NB4 (cell line): ENCODE measurements at regions not wholly inside any gene's neighbourhood (a gene's known extent, or its start where the extent isn't known, plus 50 kb on each side); places are given as distances from the start of the nearest gene placed in this dataset.

Experiments
- DNase-seq: peaks from one replicate; pipeline ENCODE4 v3.0.0; 2010; ENCODE audit warnings: low read depth
- H3K4me3 ChIP-seq: one replicate; pipeline ENCODE4 v1.5.1; 2011; ENCODE audit warnings: mild to moderate bottlenecking, low read depth, low read length, moderate library complexity
- MYC ChIP-seq: IDR thresholded peaks from 2 replicates; pipeline ENCODE4 v1.6.1; 2011; ENCODE audit warnings: low read depth, low read length
- POLR2A ChIP-seq: IDR thresholded peaks from 2 replicates; pipeline ENCODE4 v1.6.1; 2011; ENCODE audit warnings: mild to moderate bottlenecking; ENCODE audit not compliant: insufficient read length; ENCODE audit errors: extremely low read depth
- TF ChIP-seq, protein P1 (sequence below): IDR thresholded peaks from one replicate; pipeline ENCODE4 v1.5.1; 2012; ENCODE audit warnings: low read depth, low read length
- TF ChIP-seq, protein P2 (sequence below): IDR thresholded peaks from 2 replicates; pipeline ENCODE4 v1.6.1; 2011; ENCODE audit warnings: low read depth, low read length

DNA sequence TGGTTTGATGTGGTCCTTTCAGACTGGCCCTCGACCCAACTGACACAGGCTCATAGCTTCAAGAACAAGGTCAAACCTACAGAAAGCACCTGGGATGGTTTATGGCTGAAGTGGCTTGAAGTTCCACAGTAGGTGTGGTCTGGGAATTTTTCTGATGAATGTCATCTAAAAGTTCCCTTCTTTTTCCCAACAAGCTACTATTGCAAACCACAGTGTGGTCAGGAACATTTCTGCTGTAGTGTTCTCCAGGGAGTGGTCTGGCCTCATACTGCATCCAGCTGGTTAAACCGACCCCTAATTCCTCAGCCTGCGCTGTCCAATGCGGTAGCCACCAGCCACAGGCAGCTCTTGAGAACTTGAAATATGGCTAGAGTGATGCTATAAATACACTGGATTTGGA lies 92.7 kb downstream of the FAM124B start:
- TF ChIP-seq, protein P1, sequence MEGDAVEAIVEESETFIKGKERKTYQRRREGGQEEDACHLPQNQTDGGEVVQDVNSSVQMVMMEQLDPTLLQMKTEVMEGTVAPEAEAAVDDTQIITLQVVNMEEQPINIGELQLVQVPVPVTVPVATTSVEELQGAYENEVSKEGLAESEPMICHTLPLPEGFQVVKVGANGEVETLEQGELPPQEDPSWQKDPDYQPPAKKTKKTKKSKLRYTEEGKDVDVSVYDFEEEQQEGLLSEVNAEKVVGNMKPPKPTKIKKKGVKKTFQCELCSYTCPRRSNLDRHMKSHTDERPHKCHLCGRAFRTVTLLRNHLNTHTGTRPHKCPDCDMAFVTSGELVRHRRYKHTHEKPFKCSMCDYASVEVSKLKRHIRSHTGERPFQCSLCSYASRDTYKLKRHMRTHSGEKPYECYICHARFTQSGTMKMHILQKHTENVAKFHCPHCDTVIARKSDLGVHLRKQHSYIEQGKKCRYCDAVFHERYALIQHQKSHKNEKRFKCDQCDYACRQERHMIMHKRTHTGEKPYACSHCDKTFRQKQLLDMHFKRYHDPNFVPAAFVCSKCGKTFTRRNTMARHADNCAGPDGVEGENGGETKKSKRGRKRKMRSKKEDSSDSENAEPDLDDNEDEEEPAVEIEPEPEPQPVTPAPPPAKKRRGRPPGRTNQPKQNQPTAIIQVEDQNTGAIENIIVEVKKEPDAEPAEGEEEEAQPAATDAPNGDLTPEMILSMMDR, result no peak
- TF ChIP-seq MYC, result no peak
- no peak for TF ChIP-seq POLR2A
- TF ChIP-seq, protein P2, sequence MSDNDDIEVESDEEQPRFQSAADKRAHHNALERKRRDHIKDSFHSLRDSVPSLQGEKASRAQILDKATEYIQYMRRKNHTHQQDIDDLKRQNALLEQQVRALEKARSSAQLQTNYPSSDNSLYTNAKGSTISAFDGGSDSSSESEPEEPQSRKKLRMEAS, result no peak
- no peak overlapping the region for H3K4me3 ChIP-seq
- DNase-seq, result no peak

DNA sequence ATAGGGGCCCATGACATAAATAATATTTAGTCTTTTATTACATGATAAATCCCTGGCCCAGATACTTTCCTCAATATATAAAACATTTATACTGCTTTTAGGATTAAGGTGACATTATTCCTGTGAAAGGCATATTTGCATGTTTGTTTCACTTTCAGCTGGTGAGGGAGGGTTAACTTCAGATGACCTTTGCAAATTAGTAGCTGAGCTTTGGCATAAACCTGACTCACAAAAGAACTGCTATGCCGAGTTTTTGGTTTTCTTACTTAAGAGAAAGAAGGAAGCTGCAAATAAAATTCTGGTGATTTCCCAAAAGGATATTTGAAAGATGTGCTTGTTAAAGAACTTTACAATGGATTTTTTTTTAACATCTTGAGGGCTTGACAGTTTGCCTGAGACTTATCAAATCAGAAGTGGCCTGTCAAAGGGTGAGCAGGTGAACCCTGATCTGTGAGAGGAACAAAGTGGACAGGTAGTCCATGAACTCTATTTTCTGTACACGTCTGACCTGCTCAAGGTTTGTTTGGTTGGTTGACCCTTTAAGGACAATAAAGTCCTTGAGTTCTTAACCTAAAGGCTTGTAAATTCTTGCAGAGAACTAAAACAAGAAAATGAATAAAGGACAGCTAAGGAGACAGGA lies 93.5 kb downstream of the FAM124B start:
- no peak overlapping the region for H3K4me3 ChIP-seq
- TF ChIP-seq, protein P1, result no peak
- TF ChIP-seq MYC, result no peak
- TF ChIP-seq, protein P2, result no peak
- TF ChIP-seq POLR2A, result no peak
- DNase-seq, result no peak

DNA sequence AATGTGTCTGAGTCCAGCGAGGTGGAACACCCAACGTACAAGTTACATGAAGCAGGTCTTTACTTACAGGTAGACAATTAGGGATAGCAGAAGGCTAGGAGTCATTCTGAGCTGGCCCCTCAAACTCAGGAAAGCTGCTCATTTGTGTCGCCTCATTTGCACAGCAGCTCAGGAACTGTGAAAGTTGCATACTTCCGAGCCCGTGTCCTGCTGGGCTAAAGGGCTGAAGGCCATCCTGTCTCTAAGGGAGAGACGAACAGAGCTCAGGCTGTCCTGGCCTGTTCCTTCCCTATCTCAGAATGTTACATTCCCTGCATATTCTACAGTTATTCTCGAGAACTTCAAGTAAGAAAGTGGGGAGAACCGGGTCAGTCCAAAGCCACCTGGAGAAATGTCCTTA lies 99.0 kb downstream of the FAM124B start:
- no peak overlapping the region for H3K4me3 ChIP-seq
- no peak for DNase-seq
- no peak for TF ChIP-seq MYC
- TF ChIP-seq, protein P1, result no peak
- TF ChIP-seq, protein P2, result no peak
- TF ChIP-seq POLR2A, result no peak

DNA sequence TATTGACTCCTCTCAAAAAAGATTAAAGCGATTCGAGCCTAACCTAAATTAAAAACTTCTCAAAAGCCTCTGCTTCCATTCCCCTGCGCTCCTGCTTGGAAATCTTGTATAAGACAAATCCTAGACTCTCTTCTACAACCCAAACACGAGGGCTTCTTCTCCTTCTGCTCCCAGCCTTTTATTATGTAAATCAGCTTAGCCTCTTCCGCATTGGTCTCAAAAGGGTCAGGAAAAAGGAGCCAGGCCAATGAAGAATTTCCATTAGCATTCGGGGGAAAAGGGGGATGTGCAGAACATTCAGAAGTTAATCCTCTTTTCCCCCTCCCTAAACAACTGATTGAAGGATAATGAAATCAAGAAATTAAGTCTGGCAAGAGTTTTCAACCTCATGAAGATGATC lies 107.9 kb downstream of the FAM124B start:
- no peak for TF ChIP-seq POLR2A
- no peak for TF ChIP-seq MYC
- TF ChIP-seq, protein P1, result no peak
- TF ChIP-seq, protein P2, result no peak
- DNase-seq, result no peak
- no peak overlapping the region for H3K4me3 ChIP-seq

DNA sequence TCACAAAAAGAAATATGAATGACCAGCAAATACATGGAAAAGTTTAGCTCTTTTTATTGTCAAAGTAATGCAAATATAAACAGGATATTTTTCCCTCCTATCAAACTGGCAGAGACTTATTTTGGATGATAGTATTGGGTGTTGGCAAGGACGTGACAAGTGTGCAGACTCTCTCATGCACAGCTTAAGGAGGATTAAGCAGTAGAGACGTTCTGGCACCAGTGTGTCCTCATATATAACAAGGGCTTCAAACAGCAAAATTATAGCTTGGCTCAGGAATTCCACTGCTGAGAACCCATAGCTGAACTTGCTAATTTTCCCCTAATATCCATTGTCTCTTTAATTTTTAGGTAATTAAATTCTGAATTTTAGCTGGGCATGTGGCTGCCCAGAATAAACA lies 114.4 kb downstream of the FAM124B start:
- no peak for DNase-seq
- H3K4me3 ChIP-seq, result no peak overlapping the region
- TF ChIP-seq MYC (no peak), POLR2A (no peak)
- TF ChIP-seq, protein P1, result no peak
- TF ChIP-seq, protein P2, result no peak

DNA sequence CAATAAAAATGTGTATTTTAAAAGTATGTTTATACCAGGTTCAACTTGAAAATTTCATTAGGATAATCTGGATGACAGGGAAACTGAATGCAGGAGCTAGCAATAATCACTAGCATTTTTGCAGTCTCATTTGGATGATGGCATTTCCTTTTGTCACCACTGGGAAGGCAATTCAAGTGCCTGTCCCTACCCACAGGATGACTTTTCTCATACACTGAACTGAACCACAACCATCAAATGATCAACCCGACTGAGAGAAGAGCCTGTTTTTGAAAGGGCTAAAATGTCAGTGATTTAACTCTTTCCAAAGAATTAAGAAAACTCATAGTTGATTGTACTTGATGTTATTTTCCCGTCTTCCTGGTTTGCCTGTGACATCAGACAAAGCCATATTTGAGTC lies 115.0 kb downstream of the FAM124B start:
- no peak overlapping the region for H3K4me3 ChIP-seq
- TF ChIP-seq POLR2A (no peak), MYC (no peak)
- TF ChIP-seq, protein P2, result no peak
- TF ChIP-seq, protein P1, result no peak
- DNase-seq, result peak; percentile 8
